Myocyte (in vitro differentiated cells): ENCODE measurements at regions not wholly inside any gene's neighbourhood (a gene's known extent, or its start where the extent isn't known, plus 50 kb on each side); places are given as distances from the start of the nearest gene placed in this dataset.
"Not testable (repeated sequence)": the region's sequence is repeated elsewhere in the genome, so short reads cannot be mapped to it uniquely, and the experiment has no call there.

Source experiments
- DNase-seq: peaks from one replicate; pipeline ENCODE4 v3.0.0-alpha.2; 2012; ENCODE audit warnings: low read depth

DNA sequence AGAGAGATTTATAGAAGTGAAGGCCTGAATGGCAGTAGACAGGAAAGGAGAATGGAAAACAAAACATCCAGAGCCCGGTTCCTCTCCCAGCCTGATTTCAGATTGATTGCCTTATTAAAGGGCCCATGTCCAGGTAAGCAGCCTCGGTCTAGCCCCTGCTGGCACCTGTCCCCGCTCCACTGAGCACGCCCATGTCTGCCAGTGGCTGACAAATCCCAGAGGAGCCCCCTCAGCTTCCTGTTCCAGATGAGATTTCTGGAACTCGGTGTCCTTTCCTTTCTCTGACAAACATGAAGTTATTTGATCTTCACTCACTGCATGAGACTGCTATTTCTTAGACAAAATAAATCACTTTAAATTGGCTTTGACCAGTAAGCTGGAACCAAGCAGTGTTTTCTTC is 187.0 kb upstream of the ADCY2 start:
- no peak for DNase-seq

DNA sequence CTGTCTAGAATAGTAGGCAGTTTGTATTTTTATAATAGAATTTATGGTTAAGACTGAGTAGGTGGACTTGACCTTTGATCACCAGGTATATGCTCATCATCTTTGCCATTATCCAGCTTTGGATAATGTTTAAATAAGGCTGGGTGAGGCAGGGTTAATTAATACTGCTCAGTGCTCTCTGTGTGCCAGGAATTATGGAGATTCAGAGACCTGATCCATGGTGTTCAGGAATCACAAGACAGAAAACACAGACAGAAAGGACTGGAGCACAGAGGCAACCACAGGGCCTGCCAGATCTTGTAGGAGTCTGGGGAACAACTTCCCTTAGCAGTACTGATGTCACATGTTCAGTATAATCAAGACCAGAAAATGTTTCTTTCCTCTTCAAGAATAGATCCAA is 186.3 kb upstream of the ADCY2 start:
- DNase-seq: no peak

DNA sequence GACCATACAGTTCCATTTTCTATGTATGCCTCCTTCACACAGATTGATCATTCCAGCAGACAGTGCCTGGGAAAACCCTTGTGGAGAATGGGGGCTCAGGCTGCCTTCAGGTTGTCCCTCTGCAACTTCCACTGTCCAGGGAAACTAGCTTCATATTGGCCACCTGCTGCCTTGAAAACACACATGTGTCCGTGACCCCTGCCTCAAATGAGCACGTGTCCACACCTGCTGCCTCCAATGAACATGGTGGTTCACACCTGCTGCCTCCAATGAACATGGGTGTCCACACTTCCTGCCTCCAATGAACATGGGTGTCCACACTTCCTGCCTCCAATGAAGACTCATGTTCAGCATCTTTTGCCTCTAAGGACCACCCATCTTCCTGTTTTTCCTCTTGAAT is 185.4 kb upstream of the ADCY2 start:
- no peak for DNase-seq

DNA sequence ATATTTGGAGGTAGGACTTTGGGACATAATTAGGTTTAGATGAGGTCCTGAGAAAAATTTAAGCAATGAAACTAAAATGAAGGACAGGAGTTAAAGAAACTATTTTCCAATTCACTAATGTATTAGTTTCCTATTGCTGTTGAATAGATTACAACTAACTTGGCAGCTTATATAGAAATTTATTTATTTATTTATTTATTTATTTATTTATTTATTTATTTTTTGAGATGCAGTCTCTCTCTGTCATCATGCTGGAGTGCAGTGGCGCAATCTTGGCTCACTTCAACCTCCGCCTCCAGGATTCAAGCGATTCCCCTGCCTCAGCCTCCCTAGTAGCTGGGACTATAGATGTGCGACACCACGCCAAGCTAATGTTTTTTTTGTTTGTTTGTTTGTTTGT is 182.4 kb upstream of the ADCY2 start:
- no peak for DNase-seq

DNA sequence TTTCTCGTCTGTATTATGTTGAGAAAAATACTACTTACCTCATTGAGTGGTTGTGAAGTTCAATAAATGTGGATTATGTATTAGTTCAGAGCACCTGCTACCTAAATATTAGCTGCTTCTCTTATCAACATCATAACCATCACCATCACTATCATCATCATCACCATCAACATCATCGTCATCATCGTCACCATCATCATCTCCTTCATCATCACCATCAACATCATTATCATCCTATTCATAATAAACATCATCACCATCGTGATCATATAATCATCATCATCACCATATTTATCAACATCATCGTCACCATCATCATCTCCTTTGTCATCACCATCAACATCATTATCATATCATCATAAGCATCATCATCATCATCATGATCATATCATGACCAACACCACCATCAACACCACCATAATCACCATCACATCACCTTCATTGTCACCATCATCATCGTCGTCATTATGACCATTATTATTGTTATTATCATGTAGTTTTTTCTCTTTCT is 181.0 kb upstream of the ADCY2 start:
- DNase-seq: no peak

DNA sequence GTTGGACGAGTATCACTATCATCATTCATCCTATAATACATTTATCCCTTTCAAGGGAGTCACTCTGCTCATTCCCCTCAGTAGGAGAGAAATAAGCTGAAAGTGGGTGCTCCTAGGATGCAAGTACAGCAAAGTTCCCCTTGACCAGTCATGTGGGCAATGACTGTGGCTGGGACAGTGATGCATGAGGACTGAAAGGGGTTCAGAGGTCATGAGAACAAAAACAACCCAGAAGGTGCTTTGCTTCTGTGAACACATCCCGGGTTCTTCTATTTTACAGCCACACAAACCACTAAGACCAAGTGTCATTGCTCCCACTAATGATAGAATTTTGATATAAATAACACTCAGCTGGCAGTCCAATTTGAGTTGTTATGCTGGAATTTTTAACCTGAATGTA is 177.8 kb upstream of the ADCY2 start:
- no peak for DNase-seq

DNA sequence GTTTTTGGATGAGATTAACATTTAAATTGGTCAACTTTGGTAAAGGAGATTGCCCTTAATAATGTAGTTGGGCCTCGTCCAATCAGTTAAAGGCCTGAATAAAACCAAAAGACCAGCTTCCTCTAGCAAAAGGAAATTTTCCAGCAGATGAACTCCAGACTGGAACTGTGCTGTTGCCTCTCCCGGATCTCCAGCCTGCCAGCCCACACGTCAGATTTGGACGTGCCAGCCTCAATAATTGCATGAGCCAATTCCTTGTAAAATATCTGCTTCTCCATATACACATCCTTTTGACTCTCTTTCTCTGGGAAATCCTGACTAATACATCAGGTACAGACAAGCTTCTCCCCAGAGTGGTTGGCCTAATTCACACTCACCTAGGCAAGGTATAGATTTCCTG is 175.8 kb upstream of the ADCY2 start:
- DNase-seq: no peak

DNA sequence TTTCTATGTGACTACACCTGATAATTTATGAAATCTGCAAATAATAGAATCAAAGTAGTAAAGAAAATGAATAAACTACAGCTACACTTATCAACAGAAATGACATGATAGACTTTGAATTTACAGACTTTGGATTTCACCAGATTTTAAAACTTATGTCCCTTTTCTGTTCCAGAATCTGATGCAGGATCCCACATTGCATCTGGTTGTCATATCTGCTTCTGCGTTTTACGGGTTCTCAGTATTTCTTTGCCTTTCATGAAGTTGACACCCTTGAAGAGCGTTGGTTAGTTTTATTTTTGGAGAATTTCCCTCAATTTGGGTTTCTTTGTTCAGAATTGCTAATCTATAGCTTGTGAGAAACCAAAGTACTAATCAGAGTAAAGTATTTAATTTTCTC is 174.9 kb upstream of the ADCY2 start:
- no peak for DNase-seq

DNA sequence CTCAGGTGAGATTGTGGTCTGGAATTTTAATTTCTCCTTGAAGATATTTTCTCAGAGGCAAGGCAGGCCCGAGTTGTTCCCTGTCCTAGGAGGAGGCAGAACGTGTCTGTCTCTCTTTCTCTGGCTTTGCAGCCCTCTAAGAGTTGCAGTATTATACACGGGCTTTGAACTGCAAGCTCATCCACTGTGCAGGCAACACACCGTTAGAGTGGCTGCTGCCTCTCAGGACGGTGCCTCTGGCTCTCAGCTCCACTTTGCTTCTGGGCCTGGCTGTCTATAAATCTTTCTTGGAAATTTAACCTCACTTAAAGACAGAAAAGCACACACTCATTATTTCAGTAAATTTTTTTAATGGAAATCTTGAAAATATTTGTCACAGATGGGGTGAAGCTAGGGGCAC is 170.1 kb upstream of the ADCY2 start:
- no peak for DNase-seq

DNA sequence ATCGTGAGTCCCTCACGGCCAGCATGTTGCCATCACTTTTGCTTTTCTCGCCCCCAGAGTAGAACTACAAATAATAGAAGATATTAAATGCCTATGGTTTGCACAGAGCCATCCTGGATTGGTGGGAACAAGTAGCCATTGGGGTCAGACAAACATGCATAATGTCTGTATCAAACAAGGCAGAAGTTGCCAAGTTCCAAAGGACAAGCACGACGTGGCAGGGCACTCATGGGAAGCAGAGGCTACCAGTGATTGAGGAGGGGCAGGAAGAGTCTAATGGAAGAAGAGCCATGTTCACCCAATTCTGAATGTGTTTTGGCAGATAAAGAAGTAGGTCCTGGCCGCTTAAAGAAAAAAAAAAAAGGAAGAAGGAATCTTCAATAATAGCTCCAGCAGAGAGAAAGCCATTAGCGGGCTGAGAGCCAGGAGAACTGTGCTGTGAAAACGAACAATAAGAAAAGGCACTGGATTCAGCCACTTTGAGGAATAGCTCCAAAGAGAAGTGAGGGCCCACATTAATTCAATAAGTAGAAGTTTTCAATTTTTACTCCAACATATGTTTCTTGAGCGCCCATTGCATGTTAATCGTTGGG is 153.7 kb upstream of the ADCY2 start:
- no peak for DNase-seq

DNA sequence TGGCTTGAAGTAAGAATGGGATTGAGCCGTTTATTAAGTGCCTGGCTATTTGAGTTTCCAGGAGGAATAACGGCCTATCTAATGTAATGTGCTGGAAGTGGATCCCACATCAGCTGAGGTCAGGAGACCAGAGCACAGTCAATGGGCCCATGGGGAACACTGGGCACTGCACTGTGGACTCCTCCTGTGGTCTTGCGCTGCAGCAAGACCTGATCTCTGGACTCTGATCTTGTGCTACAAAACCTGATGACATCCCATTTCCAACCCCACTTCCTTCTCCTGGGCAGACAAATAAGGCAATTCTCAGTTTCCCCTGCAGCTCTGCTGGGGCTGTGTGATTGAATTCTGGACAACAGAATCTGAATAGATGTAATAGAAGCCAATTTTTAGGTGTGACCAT is 151.7 kb upstream of the ADCY2 start:
- no peak for DNase-seq

DNA sequence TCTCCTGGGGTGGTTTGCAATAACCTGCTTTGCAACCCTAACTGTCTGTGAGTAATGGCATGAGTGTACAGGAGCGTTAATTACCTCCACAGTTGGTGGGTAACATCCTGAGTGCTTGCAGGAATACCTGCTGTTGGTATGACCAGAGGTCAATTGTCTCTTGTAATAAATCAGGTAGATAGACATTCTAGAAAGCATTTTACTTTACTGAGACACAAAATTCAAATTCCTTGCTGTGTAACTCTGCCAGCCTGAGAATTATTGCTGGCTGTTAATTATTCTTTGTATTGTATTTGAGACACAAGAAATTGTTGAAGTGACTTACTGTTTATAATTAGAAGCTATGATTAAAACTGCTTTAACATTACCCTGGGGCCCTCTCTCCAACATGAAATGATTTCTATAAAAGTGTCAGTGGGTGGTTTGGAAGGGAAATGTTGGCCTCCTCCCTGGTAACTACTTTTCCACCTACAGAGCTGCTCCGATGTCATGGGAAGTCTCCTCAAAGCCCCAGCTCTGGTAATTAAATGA is 150.8 kb upstream of the ADCY2 start:
- no peak for DNase-seq

DNA sequence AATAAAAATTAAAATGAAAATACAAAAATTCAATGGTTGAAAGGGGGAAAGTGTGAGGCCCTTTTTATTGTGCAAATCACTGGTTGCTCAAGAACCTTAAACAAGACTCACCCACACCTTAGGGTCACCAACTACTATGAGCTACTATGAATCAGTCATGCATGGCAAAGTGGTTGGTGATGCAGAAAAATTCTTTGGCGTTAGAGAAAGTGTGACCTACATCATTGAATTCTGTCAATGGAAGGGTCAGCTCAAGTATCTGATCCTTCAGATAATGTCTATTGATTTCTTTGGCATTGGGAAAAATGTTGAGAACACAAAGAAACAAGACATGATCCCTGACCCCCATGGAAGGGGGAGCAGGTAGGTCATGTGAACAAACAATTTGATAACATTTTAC is 149.7 kb upstream of the ADCY2 start:
- DNase-seq: no peak

DNA sequence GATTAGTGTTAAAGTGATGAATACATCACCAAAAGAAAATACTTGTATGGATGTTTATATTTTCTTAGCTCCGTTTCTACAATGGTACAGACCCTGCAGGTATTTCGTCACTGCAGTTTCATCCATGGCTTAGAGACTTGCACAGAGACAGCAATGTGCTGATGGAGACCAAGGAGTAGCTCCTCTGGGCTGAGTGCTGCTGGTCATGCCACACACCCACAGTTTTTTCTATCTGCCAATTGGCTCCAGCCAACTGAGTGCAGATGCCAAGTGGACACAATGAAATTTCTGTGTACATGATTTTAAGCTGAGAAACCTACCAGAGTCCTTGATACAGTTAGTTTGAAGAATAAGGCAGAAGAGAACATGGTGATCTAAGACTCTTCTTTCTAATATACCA is 145.9 kb upstream of the ADCY2 start:
- no peak for DNase-seq

DNA sequence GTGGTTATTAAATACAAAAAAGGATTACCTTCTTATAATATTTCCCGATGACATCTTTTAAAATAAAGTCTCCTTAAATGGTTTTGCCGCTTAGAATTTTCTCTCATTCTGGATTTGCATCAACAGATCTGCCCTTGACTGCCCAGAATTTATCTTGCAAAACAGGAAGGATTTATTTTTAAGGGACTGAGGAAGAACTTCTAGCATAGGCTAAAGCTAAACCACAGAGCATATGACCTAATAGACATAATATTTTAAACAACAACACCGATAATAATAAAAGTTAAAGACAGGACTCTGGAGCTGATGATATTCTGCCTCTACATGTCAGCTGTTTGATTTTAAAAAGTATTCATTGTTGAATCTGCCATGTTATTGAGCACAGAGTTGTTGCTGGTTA is 145.3 kb upstream of the ADCY2 start:
- DNase-seq: no peak

DNA sequence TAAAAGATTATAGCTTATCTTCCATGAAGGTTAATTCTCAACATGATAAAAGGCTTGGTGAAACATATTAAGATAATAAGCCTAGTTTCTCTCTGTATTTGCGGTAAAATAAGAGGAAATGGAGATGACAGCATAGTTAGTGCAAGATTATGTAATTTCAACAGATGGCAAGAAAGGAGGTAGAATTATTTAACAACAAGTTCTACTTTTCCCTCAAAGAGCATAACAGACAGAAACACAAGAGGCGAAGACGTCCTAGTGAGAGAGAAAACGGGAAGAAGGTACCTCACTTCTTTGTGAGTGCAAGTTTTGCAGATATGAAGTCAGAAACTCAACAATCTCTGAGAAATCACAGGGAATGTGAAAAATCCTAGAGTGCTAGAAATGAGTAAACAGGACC is 144.8 kb upstream of the ADCY2 start:
- no peak for DNase-seq

DNA sequence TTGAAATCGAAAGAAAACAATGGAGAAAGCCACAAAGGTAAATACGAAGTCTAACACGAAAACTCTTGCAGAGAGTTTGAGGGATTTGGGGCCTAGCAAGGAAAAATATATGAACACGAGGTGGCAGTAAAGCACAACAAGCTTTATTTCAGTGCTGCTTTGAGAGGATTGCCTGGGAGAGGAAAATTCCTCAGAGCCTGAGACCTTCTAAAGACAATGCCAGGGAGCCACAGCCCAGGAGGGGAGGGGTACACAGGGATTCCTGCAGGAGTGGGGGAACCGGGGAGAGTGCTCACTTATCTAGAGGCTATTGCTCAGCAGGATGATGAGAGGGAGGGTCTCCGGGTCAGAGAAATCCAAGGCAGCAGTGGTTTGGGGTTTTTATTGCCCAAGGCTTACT is 134.9 kb upstream of the ADCY2 start:
- DNase-seq: no peak

DNA sequence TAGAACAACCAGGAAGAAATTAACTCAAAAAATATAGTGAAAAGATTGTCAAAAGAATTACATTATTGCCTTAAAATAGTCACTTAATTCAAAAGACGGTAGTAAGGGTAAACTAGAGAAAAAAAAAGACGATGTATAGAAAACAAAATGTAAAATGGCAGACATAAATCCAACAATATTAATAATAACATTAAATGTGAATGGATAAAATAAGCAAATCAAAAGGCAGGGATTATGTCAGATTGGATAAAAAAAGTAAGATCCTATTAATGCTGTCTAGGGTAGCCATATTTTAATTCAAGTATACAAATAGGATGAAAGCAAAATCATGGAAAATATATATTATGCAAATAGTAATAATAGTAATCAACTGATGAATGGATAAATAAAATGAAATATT is 134.0 kb upstream of the ADCY2 start:
- no peak for DNase-seq

DNA sequence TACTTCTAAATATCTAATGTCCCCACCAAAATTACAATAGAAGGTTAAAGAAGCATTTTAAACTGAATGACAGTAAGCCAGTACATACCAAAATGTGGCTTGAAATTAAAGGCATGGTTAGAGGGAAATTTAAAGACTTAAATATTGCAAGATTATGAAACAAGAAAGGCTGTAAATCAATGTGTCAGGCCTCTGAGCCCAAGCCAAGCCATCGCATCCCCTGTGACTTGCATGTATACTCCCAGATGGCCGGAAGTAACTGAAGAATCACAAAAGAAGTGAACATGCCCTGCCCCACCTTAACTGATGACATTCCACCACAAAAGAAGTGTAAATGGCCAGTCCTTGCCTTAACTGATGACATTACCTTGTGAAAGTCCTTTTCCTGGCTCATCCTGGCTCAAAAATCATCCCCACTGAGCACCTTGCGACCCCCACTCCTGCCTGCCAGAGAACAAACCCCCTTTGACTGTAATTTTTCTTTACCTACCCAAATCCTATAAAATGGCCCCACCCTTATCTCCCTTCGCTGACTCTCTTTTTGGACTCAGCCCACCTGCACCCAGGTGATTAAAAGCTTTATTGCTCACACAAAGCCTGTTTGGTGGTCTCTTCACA is 132.4 kb upstream of the ADCY2 start:
- DNase-seq: not testable (repeated sequence)

DNA sequence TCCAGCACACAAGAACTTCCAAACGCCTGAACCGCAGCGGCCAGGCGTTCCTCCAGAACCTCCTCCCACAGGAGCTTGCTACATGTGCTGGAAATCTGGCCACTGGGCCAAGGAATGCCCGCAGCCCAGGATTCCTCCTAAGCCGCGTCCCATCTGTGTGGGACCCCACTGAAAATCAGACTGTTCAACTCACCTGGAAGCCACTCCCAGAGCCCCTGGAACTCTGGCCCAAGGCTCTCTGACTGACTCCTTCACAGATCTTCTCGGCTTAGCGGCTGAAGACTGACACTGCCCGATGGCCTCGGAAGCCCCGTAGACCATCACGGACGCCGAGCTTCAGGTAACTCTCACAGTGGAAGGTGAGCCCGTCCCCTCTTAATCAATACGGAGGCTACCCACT is 130.2 kb upstream of the ADCY2 start:
- not testable (repeated sequence) for DNase-seq

DNA sequence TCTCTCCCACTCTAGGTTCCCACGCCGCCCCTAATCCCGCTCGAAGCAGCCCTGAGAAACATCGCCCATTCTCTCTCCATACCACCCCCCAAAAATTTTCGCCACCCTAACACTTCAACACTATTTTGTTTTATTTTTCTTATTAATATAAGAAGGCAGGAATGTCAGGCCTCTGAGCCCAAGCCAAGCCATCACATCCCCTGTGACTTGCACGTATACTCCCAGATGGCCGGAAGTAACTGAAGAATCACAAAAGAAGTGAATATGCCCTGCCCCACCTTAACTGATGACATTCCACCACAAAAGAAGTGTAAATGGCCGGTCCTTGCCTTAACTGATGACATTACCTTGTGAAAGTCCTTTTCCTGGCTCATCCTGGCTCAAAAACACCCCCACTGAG is 127.2 kb upstream of the ADCY2 start:
- DNase-seq: not testable (repeated sequence)

DNA sequence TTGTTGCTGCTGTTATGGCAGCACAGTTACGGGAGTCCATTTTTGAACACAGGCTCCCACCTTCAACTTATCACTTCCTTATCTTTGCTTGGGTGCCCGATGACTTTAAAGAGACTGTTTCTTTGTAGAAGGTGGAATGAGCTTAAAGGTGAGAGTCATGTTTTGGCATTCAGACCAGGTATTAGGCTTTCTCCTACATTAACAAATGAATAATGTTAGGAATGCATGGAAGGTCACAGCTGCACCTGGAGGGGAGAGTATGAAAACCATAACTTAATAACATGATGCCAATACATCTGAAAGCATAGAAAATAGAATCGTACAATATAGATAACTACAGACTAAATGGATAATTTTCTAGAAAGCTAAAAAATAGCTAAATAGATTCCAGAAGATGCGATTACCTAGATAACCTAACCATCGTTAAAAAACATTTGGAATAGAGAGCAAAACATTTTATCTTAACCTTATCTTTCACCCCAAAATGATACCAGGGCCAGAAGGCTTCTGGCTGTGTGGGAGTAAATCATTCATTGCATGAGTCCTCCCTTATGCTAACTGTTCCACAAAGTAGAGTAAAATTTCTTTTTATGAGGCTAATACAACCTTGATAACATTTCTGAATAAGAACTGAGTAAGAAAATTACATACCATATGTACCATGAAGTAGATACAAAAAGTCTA is 126.2 kb upstream of the ADCY2 start:
- DNase-seq: no peak
